A673 (cell line): ENCODE measurements at regions not wholly inside any gene's neighbourhood (a gene's known extent, or its start where the extent isn't known, plus 50 kb on each side); places are given as distances from the start of the nearest gene placed in this dataset.

Experiments
- EZH2 ChIP-seq: fragments of 200-600 bp; sonication (generic); IDR thresholded peaks from 2 replicates; pipeline ENCODE4 v1.6.1; 2017; ENCODE audit warnings: borderline replicate concordance, low read depth, mild to moderate bottlenecking, mixed read lengths, antibody characterized with exemption, low read length; ENCODE audit not compliant: poor library complexity, severe bottlenecking
- TF ChIP-seq, protein P1 (sequence below): fragments of 300-800, 200-600 bp; sonication (generic); conservative IDR thresholded peaks from 2 replicates; pipeline ENCODE4 v1.5.1; 2017; ENCODE audit warnings: low read depth, mild to moderate bottlenecking, antibody characterized with exemption, low read length, moderate library complexity, mixed read lengths

DNA sequence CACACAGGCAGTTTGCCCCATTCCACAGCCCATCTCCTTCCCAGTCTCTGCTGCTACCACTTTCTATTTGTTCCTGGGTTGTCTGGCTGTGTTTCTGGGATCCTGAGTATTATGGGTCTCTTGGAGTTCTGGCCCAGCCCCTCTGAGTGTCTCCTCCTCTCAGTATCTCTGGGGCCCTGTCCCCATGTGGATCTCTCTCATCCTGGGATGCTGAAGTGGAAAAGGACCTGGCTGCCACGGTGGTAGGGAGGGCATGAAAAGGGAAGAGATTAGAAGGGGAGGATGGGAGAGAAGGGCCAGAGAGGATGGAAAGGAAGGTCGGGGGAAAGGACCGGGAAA, 54.5 kb upstream of the LBX1 start:
- TF ChIP-seq, protein P1, sequence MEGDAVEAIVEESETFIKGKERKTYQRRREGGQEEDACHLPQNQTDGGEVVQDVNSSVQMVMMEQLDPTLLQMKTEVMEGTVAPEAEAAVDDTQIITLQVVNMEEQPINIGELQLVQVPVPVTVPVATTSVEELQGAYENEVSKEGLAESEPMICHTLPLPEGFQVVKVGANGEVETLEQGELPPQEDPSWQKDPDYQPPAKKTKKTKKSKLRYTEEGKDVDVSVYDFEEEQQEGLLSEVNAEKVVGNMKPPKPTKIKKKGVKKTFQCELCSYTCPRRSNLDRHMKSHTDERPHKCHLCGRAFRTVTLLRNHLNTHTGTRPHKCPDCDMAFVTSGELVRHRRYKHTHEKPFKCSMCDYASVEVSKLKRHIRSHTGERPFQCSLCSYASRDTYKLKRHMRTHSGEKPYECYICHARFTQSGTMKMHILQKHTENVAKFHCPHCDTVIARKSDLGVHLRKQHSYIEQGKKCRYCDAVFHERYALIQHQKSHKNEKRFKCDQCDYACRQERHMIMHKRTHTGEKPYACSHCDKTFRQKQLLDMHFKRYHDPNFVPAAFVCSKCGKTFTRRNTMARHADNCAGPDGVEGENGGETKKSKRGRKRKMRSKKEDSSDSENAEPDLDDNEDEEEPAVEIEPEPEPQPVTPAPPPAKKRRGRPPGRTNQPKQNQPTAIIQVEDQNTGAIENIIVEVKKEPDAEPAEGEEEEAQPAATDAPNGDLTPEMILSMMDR = no peak
- TF ChIP-seq EZH2 = peak; percentile 46
